GM21381 (cell line): ENCODE measurements at regions not wholly inside any gene's neighbourhood (a gene's known extent, or its start where the extent isn't known, plus 50 kb on each side); places are given as distances from the start of the nearest gene placed in this dataset.

Experiments used
- ATAC-seq: cut with Tn5 transposase; IDR thresholded peaks from one replicate; pipeline ENCODE4 v1.9.1; 2021; ENCODE audit warnings: mild to moderate bottlenecking, moderate library complexity; ENCODE audit not compliant: unreplicated experiment

GRCh38 chr1:96962751-96963211 is 241.2 kb downstream of the PTBP2 start:
- no peak for ATAC-seq

GRCh38 chr1:96964761-96965160 is 243.2 kb downstream of the PTBP2 start:
- no peak for ATAC-seq

GRCh38 chr1:96966536-96967138 is 245.1 kb downstream of the PTBP2 start:
- ATAC-seq = peak; percentile 90

GRCh38 chr1:96967311-96967710 is 245.7 kb downstream of the PTBP2 start:
- ATAC-seq = no peak

- no peak for ATAC-seq
Measured at GRCh38 chr1:96968541-96968940, 247.0 kb downstream of the PTBP2 start.

GRCh38 chr1:96968983-96969382 is 247.4 kb downstream of the PTBP2 start:
- ATAC-seq = no peak

GRCh38 chr1:96969656-96970163 is 248.1 kb downstream of the PTBP2 start:
- no peak for ATAC-seq

- ATAC-seq = no peak
Measured at GRCh38 chr1:96971439-96971838, 249.9 kb downstream of the PTBP2 start.

GRCh38 chr1:96971849-96972602 is 250.4 kb downstream of the PTBP2 start:
- ATAC-seq = no peak

GRCh38 chr1:96973605-96974004 is 252.0 kb downstream of the PTBP2 start:
- ATAC-seq = no peak

- no peak for ATAC-seq
Measured at GRCh38 chr1:96978444-96978843, 256.9 kb downstream of the PTBP2 start.

- ATAC-seq = no peak
Measured at GRCh38 chr1:96978901-96979300, 257.3 kb downstream of the PTBP2 start.

GRCh38 chr1:96979304-96980268 is 258.0 kb downstream of the PTBP2 start:
- no peak for ATAC-seq

GRCh38 chr1:96980448-96980847 is 258.9 kb downstream of the PTBP2 start:
- ATAC-seq = no peak

- ATAC-seq = no peak
Measured at GRCh38 chr1:96981181-96981580, 259.6 kb downstream of the PTBP2 start.

- no peak for ATAC-seq
Measured at GRCh38 chr1:96982118-96982517, 260.5 kb downstream of the PTBP2 start.

GRCh38 chr1:96983866-96984265 is 262.3 kb downstream of the PTBP2 start:
- ATAC-seq = no peak

GRCh38 chr1:96987186-96987703 is 265.7 kb downstream of the PTBP2 start:
- ATAC-seq = no peak

- ATAC-seq = no peak
Measured at GRCh38 chr1:96989302-96989701, 267.7 kb downstream of the PTBP2 start.

GRCh38 chr1:96990136-96990535 is 268.6 kb downstream of the PTBP2 start:
- ATAC-seq = no peak

- no peak for ATAC-seq
Measured at GRCh38 chr1:96991261-96991660, 269.7 kb downstream of the PTBP2 start.
